Islet of Langerhans (tissue), 1 donor: ENCODE measurements at regions not wholly inside any gene's neighbourhood (a gene's known extent, or its start where the extent isn't known, plus 50 kb on each side); places are given as distances from the start of the nearest gene placed in this dataset.

Source experiments
- FAIRE-seq: peaks from one replicate; lab custom pipeline; 2011; peaks lifted over from hg19 to GRCh38; lab: Jason Lieb, UNC

GRCh38 chr14:26996246-26996645, 398.4 kb upstream of the NOVA1 start:
- FAIRE-seq = no peak

- no peak for FAIRE-seq
These were observed 404.3 kb upstream of the NOVA1 start for GRCh38 chr14:27002179-27002578.

GRCh38 chr14:27006570-27006969, 408.7 kb upstream of the NOVA1 start:
- no peak for FAIRE-seq

DNA sequence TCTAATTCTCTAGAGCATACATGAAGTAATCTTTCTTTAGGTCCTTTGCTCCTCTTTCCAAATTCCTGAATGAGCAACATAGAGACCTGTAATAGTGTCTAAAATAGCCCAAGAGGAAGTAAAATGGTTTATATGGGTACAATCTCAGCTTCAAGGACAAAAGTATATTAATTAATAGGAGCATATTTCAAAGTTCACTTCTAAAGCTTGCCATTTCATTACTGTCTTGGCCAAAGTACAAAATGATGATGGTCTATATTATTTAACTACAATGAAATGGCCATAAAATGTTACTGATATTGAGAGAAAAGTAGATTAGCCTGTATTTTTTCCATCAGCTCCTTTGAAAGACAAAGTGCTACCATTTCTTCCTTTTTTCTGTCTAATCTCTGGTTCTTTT, 410.4 kb upstream of the NOVA1 start:
- FAIRE-seq = no peak

DNA sequence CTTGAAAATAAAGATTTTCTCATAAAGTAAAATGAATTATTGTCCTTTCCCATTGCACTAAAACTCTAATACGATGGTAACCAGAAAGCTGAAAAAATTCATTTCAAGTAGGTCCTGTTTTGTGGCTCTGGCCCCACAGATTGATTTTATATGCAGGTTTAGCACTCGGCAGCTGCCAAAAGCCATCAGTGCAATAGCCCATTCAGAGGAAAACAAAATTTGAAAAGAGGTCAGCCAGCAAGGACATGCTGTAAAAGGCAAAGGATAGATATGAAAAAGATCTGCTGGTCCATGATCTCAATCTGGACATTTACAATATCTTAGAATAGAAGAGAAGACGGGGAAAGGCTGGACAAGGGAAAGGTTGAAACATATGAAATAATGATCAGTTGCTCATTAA, 414.8 kb upstream of the NOVA1 start:
- FAIRE-seq = no peak

- FAIRE-seq = no peak
These were observed 415.8 kb upstream of the NOVA1 start for GRCh38 chr14:27013678-27014077.

DNA sequence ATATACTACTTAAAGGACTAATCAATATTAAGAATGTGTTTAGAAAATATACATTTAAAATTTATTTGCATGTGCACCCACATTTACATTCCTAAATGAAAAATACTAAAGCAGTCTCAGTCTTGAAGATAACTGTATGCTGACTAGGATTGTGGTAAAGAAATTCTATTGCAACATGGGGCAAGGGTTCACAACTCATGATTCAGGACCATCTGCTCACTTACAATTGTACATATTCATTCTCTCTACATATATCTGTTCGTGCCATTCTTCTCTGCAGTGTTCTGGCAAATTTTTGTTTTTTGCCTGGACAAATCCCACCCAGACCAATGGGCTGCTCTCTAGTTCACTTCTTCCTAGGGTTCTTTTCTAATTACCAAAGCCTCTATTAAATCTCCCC, 417.2 kb upstream of the NOVA1 start:
- FAIRE-seq = no peak

- no peak for FAIRE-seq
These were observed 427.8 kb upstream of the NOVA1 start for GRCh38 chr14:27025648-27026047.

- no peak for FAIRE-seq
These were observed 428.3 kb upstream of the NOVA1 start for GRCh38 chr14:27026097-27026496.

DNA sequence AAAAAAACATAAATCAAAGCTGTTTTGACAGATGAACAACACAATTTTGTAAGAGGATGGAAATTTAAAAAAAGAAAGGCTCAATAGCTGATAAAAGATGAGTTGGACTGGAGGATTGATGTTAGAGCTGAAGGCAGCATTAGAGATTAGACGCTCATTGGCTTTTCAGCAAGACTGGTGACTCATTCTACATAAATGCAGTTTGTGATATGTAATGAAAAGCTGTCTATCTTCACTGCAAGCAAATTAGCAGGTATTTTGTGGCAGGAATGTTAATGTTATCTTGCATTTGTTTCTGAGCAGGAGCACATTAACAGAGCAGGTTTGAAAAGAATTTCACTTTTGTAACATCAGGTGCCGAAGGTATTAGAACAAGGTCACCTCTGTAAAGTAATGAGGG, 442.7 kb upstream of the NOVA1 start:
- no peak for FAIRE-seq

- no peak for FAIRE-seq
These were observed 451.9 kb upstream of the NOVA1 start for GRCh38 chr14:27049701-27050100.

GRCh38 chr14:27050208-27050607, 452.4 kb upstream of the NOVA1 start:
- no peak for FAIRE-seq

DNA sequence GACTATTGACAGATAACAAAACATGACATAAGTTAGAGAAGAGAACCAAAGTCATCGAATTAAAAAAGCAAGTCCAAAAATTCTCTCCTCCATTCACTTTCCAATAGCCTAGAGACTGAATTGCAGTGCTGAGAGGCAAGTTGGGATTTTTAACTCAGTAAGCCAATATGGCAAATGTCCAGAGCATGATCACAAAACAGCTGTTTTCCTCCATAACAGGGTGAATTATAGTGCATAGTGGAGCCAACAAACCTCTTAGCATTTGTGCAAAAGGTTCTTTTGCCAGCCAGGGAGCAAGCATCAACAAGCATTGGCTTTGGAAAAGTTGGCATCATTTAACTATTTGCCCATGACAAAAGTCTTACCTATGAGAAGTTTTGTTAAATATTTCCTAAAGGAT, 458.8 kb upstream of the NOVA1 start:
- FAIRE-seq = no peak

DNA sequence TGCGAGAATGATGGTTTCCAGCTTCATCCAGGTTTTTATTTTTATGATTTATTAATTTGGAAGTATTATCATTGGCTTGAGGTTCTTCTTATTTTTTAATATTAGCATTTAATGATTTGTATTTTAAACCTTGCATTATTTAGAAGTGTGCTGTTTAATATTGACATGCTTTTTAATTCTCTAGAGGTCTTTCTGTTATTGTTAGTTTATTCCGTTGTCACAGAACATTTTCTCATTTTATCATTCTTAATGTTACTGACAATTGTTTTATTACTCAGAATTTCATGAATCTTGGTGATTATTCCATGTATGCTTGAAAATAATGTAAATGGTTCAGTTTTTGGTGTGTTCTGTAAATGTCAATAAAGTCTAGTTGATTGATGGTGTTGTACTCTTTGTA, 463.5 kb upstream of the NOVA1 start:
- FAIRE-seq = no peak

DNA sequence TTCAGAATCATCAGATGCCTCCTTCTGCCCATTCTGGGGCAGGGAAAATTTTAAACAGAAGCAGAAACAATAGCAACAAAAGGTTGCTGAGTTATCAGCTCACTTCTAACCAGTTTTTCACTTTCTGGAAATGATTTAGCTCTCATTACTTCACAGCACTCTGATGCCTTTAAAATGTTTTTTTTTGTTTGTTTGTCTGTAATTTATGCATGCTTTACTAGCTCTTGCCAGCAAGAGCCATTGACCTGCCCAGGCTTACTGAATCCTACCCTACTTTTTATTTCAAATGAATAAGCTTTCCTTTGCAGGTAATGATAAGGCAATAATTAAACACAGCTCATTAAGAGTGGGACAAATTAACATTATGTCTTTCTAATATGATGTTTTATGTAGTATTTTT, 466.1 kb upstream of the NOVA1 start:
- FAIRE-seq = no peak

GRCh38 chr14:27065886-27066285, 468.1 kb upstream of the NOVA1 start:
- FAIRE-seq = peak; percentile 36

DNA sequence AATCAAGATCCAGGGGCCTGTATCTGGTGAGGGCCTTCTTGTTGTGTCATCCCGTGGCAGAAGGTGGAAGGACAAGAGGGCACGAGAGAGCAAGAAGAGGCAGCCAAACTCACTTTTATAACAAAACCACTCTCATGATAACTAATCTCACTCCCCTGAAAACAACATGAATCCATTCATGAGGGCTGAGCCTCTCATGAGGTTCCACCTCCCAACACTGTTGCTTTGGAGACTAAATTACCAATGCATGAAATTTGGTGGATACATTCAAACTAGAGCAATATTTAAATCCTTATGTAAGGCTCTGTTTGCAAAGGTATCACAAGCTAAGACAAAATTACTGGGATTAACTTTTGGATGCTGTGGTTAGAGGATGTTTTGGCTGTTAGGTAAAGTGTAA, 470.1 kb upstream of the NOVA1 start:
- FAIRE-seq = no peak

GRCh38 chr14:27072589-27072988, 474.8 kb upstream of the NOVA1 start:
- no peak for FAIRE-seq

DNA sequence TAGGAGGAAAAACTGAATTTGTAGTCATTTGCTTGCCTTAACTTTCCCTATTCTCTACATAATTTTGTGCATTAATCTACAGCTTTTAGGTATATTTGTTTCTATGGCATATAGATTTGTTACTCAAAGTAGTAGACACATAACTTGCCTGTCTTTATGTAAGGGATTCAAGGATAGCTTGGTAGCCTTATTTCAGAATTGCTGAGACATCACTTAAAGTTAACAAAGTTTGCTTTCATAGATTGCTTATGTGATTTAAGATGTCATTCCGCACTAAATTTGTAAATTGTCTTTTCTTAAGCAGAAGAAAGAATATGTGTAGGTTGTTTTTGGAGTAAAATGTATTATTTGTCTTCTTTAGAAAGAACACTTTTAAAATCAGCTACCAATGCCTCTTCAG, 477.7 kb upstream of the NOVA1 start:
- no peak for FAIRE-seq

- FAIRE-seq = no peak
These were observed 479.4 kb upstream of the NOVA1 start for GRCh38 chr14:27077214-27077613.

GRCh38 chr14:27077710-27078109, 479.9 kb upstream of the NOVA1 start:
- no peak for FAIRE-seq

- FAIRE-seq = no peak
These were observed 480.4 kb upstream of the NOVA1 start for GRCh38 chr14:27078191-27078590.

GRCh38 chr14:27079716-27080115, 481.9 kb upstream of the NOVA1 start:
- no peak for FAIRE-seq

- no peak for FAIRE-seq
These were observed 487.7 kb upstream of the NOVA1 start for GRCh38 chr14:27085500-27085899.

DNA sequence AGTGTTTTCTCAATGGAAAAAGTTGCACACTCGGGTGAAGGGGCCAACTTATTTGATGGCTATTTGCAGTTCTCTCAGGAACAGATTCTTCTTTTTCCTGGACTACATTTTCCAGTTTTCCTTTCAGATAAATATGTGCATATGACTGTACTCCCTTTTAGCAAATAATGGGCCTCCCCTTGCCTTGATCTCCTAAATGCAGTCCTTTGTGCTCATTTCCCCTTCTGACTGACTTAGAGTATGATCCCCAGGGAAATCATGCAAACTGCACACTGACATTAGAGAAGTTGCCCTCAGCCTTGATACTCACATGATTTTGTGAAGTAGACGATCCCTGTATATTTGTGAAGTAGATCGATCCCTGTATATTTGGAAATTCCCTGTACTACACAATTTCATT, 492.9 kb upstream of the NOVA1 start:
- FAIRE-seq = no peak

DNA sequence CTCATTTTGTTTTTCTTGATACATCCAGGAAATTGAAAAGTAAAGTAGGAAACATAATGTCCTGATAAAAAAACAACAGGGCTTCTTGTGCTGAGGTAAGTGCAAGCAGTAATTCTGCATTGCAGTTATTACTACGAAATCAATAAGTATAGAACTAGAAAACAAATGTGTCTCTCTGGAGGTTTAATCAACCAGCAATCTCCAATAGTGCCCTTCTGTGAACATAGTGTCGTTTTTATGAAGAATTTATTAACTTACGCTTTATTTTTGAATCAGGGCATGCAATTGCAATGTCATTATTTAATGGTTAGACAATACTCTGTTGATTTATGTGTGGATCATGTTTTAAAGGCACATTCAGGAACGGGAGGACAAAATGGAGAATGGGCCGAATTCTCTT, 494.1 kb upstream of the NOVA1 start:
- FAIRE-seq = no peak
